ACC112 (cell line): ENCODE measurements at regions not wholly inside any gene's neighbourhood (a gene's known extent, or its start where the extent isn't known, plus 50 kb on each side); places are given as distances from the start of the nearest gene placed in this dataset.

Experiments
- H2AFZ ChIP-seq: fragments of 200-600 bp; sonication (generic); one replicate; pipeline ENCODE4 v1.6.0; 2017; ENCODE audit warnings: antibody characterized with exemption, low read length; ENCODE audit not compliant: unreplicated experiment
- H3K27ac ChIP-seq: fragments of 200-600 bp; sonication (generic); 2 replicates; pipeline ENCODE4 v1.5.1; 2014; ENCODE audit warnings: low read depth, mild to moderate bottlenecking, antibody characterized with exemption, low read length, moderate library complexity
- H3K27me3 ChIP-seq: fragments of 200-600 bp; sonication (generic); 2 replicates; pipeline ENCODE4 v1.6.1; 2014; ENCODE audit warnings: mild to moderate bottlenecking, antibody characterized with exemption, low read length, moderate library complexity, mixed read lengths; ENCODE audit not compliant: insufficient read depth
- H3K36me3 ChIP-seq: fragments of 200-600 bp; sonication (generic); 2 replicates; pipeline ENCODE4 v1.6.1; 2016; ENCODE audit warnings: mild to moderate bottlenecking, antibody characterized with exemption, low read length, moderate library complexity, mixed read lengths; ENCODE audit not compliant: insufficient read depth
- H3K4me1 ChIP-seq: fragments of 200-600 bp; sonication (generic); one replicate; pipeline ENCODE4 v1.6.1; 2016; ENCODE audit warnings: low read length, mixed read lengths; ENCODE audit not compliant: insufficient read depth, unreplicated experiment, control insufficient read depth
- H3K4me3 ChIP-seq: fragments of 200-600 bp; sonication (generic); 2 replicates; pipeline ENCODE4 v1.5.1; 2014; ENCODE audit warnings: mild to moderate bottlenecking, low read depth, low read length
- H3K79me2 ChIP-seq: fragments of 200-600 bp; sonication (generic); one replicate; pipeline ENCODE4 v1.6.0; 2016; ENCODE audit warnings: low read length; ENCODE audit not compliant: control insufficient read depth, unreplicated experiment, insufficient read depth

DNA sequence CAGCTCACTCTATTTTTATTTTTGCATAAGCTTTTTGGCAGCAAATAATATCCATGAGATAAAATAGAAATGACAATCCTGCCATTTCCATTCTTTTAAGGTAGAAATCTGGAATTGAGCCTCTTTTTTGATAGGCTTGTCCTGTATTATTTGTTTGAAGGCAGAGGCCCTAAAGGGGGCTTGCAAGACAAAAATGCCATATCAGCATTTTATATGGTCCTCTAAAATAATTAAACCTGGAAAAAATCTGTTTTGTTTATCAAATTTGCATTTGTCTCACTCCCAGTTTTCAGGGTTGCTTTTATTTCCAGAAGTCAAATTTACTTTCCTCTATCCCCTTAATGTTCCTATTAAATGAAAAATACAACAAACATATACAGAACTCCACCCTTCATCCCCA lies 134.9 kb upstream of the GAP43 start:
- no peaks in the 10 kb centered on the region for H3K4me1 ChIP-seq
- no peak overlapping the region for H3K4me3 ChIP-seq
- H3K27ac ChIP-seq = no peak overlapping the region
- H3K27me3 ChIP-seq = peaks cover 5% of the 10 kb centered on the region; the same call in 1 of the 2 replicates
- no peaks in the 10 kb centered on the region for H3K79me2 ChIP-seq
- H3K36me3 ChIP-seq = no peaks in the 10 kb centered on the region
- H2AFZ ChIP-seq = no peak overlapping the region

DNA sequence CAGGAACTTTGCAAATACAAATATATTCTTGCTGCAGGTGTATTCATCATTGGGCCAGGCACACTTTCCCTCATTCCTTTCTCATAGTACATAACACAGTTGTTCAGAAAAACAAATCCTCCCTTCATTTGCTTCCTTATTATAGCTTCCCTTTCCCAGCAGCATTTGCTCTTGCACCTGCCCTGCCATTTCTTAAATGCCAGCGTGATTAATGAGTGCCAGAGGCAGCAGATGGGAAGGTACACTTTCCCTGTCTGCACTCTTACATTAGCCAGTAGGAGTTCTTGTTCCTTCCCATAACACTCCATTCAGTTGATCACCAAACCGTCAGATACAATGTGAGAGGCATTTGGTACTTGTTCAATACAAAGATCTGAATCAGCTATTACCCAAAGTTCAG lies 128.5 kb upstream of the GAP43 start:
- Histone ChIP-seq H2AFZ (no peak overlapping the region), H3K4me1 (no peaks in the 10 kb centered on the region), H3K27me3 (no peaks in the 10 kb centered on the region), H3K4me3 (no peak overlapping the region), H3K36me3 (no peaks in the 10 kb centered on the region), H3K27ac (no peak overlapping the region), H3K79me2 (no peaks in the 10 kb centered on the region)

DNA sequence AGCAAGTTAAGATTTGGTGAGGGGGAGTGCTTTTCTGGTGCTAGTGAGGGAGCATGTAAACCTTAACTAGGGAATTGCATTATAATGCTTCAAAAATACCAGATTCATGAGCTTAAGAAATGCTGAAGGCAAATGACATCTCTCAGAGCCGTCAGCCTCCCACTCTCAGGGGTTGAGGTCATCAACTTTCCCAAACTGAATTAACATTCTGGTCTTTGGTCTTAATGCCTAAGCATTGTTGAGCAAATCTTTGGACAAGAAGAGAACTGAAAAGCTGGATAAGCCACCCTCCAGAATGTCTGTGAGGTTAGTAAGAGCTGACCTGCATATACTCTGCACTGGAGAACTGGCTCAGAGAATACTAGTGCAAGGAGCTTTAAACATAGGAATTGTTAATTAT lies 124.9 kb upstream of the GAP43 start:
- Histone ChIP-seq H2AFZ (no peak overlapping the region), H3K27me3 (0 out of 2 replicates have a peak, but pooled peaks cover 2% of the 10 kb centered on the region), H3K4me1 (no peaks in the 10 kb centered on the region), H3K27ac (no peak overlapping the region), H3K79me2 (no peaks in the 10 kb centered on the region), H3K36me3 (no peaks in the 10 kb centered on the region), H3K4me3 (no peak overlapping the region)

DNA sequence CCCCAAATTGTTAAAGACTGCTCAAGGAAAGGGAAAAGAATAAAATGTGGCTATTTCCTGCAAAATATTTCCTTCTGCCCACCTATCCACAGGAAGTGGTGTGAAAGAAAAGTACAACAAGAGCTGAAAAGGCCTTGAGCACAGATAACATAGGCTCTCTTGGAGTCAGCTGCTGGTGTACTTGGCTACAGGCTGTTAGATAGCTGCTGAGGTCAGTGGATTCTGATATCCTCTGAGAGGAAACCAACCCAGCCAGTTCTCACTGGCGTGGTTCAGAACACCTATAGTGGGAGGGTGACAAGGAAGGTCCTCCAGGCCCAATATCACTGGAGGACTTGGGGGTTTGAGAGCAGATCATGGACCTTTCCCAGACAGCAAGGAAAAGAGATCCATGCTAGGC lies 124.4 kb upstream of the GAP43 start:
- Histone ChIP-seq H3K4me1 (no peaks in the 10 kb centered on the region), H2AFZ (no peak overlapping the region), H3K36me3 (no peaks in the 10 kb centered on the region), H3K27me3 (0 out of 2 replicates have a peak, but pooled peaks cover 6% of the 10 kb centered on the region), H3K79me2 (no peaks in the 10 kb centered on the region), H3K4me3 (no peak overlapping the region), H3K27ac (no peak overlapping the region)

DNA sequence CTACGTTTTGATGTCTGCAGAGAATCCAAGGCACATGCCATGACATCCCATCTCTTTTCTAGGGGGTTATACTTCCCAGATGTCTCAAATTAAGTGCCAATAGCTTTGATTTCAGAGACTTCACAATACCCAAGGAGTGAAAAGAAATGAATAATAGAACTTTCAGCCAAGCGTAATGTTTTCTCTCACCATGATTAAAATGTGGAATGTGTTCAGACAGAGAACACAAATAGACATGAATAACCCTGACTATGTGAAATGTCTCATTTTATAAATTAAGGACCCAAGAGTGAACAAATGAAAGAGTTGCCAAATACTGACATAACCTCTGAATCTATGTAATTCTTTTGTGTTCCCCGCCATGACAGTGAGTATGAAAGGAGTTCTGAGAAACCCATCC lies 123.6 kb upstream of the GAP43 start:
- Histone ChIP-seq H3K4me3 (no peak overlapping the region), H3K36me3 (no peaks in the 10 kb centered on the region), H3K27me3 (peaks cover 13% of the 10 kb centered on the region; the same call in 1 of the 2 replicates), H3K4me1 (no peaks in the 10 kb centered on the region), H2AFZ (no peak overlapping the region), H3K27ac (no peak overlapping the region), H3K79me2 (no peaks in the 10 kb centered on the region)

DNA sequence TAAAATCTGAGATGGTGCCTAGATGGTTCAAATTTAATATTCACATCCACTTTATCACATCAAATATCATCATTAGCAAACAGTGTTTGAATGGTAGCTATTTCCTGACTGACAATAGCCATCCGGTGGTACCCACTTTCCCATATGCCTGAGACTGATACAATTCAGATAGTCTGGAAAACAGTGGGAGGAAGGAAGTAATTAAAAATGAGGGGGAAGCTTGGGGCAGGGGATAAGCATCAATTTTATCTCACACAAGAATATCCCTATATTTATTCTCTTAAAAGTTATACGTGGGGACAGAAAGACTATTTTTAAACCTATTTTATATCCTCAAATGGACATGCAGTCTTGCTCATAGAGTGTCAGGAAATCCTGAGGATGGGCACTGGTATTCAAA lies 122.5 kb upstream of the GAP43 start:
- Histone ChIP-seq H3K27me3 (peaks cover 18% of the 10 kb centered on the region; the same call in 1 of the 2 replicates), H3K27ac (no peak overlapping the region), H3K36me3 (no peaks in the 10 kb centered on the region), H3K4me3 (no peak overlapping the region), H3K79me2 (no peaks in the 10 kb centered on the region), H2AFZ (no peak overlapping the region), H3K4me1 (no peaks in the 10 kb centered on the region)

DNA sequence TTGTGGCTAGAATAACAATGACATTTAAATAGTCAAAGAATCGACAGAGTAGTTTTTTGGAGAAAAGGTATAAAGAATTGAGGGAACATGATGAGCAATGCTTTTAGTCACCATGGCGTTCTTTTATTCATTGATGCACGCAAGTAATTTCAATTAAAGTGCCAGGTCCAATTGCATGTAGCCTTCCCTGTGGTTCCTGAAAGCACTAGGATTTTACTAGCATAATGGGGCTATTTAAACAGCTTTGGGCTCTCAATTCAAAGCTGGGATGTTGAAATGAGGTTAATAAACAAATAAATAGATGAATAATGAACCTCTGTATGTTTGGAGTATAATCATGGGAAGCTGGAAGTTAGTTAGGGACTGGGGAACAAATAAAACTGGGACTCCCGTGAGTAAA lies 121.2 kb upstream of the GAP43 start:
- H2AFZ ChIP-seq = no peak overlapping the region

DNA sequence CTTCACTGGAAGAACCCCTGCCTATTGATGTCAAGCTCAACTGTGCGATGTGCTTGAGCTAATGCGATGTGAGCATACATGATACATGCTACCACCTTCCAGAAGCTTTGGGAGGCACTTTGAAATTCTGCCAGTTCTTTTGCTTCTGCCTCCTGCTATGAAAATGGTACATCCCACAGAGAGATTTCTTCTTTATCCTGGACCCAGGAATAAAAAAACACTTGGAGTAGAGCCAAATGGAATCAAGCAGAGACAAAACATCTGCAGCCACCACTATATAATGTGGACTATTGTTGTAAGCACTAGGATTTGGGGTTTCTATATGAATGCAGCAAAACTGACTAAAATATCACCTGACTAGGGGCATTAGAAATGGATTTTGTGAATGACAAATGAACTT lies 119.9 kb upstream of the GAP43 start:
- Histone ChIP-seq H3K27ac (no peak overlapping the region), H3K4me3 (no peak overlapping the region), H3K4me1 (no peaks in the 10 kb centered on the region), H2AFZ (no peak overlapping the region), H3K79me2 (no peaks in the 10 kb centered on the region), H3K27me3 (peaks cover 31% of the 10 kb centered on the region), H3K36me3 (no peaks in the 10 kb centered on the region)

More for the DNA sequence above, 121.2 kb upstream of the GAP43 start:
- Histone ChIP-seq H3K36me3 (no peaks in the 10 kb centered on the region), H3K79me2 (no peaks in the 10 kb centered on the region), H3K27me3 (peaks cover 18% of the 10 kb centered on the region; the same call in 1 of the 2 replicates), H3K4me1 (no peaks in the 10 kb centered on the region), H3K4me3 (no peak overlapping the region), H3K27ac (no peak overlapping the region)

DNA sequence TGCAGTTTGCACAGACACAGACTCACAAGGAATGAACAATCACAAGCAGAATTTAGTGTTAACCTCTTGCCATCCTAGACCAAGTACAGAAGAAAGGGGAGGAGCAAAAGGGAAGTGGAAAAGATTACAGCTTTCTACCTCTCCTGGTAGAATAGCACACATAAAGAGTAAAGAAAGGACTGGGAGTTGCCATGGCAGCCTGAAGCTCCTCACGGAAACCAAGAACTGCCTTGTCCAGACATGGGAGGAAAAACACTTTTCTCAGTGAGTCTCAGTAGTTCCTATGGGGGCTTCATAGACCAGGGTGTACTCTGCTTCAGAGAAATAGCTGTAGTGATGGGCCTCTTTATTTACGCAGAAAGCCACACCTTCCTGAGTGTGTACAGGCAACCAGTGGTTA lies 114.7 kb upstream of the GAP43 start:
- Histone ChIP-seq H2AFZ (no peak overlapping the region), H3K79me2 (no peaks in the 10 kb centered on the region), H3K4me3 (no peak overlapping the region), H3K4me1 (peaks cover 3% of the 10 kb centered on the region), H3K36me3 (no peaks in the 10 kb centered on the region), H3K27ac (no peak overlapping the region), H3K27me3 (peaks cover 49% of the 10 kb centered on the region)

DNA sequence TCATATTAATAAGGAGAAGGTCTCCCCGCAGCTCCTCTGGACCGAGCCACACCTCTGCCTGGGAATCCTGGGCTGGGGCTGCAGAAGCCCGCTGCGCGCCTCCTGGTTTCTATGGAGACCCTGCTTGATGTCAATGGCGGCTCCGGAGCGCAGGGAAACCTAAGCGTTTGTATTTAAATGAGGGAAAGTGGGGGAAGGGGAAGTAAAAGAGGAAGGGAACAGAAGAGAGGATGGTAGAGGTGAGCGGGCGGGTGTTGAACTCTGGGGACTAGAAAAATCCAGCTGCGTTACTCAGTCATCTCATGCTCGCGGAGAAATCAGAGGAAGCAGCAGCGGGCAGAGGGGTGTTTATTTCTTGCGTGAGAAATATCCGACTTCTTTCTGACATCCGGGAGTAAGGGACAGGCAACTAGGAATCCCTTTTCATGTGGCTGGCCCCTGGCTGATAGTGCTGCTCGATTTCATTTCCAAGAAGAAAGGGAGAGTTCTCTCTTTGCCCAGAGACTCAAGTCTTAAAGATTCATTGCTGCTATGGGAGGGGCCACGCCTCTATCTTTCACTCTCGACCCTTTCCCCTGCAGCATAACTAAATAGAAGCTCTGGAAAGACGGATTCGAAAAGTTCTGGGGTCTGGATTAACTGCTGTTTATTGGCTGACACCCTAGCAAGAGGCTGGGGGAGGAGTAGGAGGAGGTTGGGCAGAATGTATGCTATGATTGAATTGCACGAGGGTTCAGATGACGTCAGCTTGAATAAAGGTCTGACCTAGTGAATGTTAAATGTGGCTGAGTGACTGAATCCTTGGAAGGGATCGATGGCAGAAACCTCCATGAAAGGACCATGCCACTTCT lies 110.5 kb upstream of the GAP43 start:
- no peaks in the 10 kb centered on the region for H3K36me3 ChIP-seq
- H3K4me3 ChIP-seq = peak overlapping the region; percentile 82
- peak overlapping the region; percentile 39; the same call in 1 of the 2 replicates for H3K27ac ChIP-seq
- H3K27me3 ChIP-seq = peaks cover 28% of the 10 kb centered on the region
- peaks cover 7% of the 10 kb centered on the region for H3K4me1 ChIP-seq
- H3K79me2 ChIP-seq = no peaks in the 10 kb centered on the region
- peak overlapping the region; percentile 84 for H2AFZ ChIP-seq

DNA sequence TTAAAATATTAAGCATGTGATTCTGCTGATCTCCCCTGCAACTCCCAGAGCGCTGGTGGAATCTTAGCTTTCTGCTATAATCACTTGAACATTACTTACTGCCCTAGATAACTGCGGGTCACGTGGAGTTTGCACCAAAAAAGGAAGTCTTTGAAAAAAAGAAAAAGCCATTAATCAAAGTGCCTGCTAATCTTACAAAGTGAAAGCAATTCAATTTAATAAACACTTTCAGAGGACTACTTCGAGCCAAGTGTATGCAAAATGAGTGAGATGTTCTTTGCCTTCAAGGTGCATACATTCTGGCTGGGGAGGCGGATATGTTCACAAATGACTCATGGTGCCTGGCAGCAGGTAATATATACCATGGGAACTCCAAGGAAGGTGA lies 109.9 kb upstream of the GAP43 start:
- Histone ChIP-seq H3K79me2 (no peaks in the 10 kb centered on the region), H3K27me3 (peaks cover 21% of the 10 kb centered on the region; the same call in 1 of the 2 replicates), H3K4me3 (peak overlapping the region; percentile 82), H3K36me3 (no peaks in the 10 kb centered on the region), H3K4me1 (peaks cover 13% of the 10 kb centered on the region), H3K27ac (no peak overlapping the region), H2AFZ (peak overlapping the region; percentile 84)
